ENCODE measurements at regions not wholly inside any gene's neighbourhood (a gene's known extent, or its start where the extent isn't known, plus 50 kb on each side); places are given as distances from the start of the nearest gene placed in this dataset.

- TF ChIP-seq CTCF (IDR thresholded peaks at IDR 0.05; ENCODE audit: low read depth, low read length, missing input control) (no peak), GABPA (IDR thresholded peaks at IDR 0.05 in 1 of 2, conservative IDR thresholded peaks at IDR 0.05 in 1 of 2) (no peak), RAD21 (IDR thresholded peaks at IDR 0.05) (no peak), REST (IDR thresholded peaks at IDR 0.05) (no peak)
- TF ChIP-seq, protein P1, sequence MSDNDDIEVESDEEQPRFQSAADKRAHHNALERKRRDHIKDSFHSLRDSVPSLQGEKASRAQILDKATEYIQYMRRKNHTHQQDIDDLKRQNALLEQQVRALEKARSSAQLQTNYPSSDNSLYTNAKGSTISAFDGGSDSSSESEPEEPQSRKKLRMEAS (IDR thresholded peaks at IDR 0.05): no peak
These were observed 323.6 kb downstream of the EIPR1 start for GRCh38 chr2:3054066-3054465.

All from liver (tissue), 3 donors.